ENCODE measurements at regions not wholly inside any gene's neighbourhood (a gene's known extent, or its start where the extent isn't known, plus 50 kb on each side); places are given as distances from the start of the nearest gene placed in this dataset.

GRCh38 chr3:74434406-74434805 lies 180.1 kb downstream of the CNTN3 start:
- no peaks in the 10 kb centered on the region for H3K36me3 ChIP-seq (ENCODE audit: control insufficient read depth in 2 of 2, insufficient read depth in 2 of 2, low read length in 1 of 2)
- no peaks in the 10 kb centered on the region for H3K79me2 ChIP-seq (ENCODE audit: control insufficient read depth, insufficient read depth, low read length)
- DNase-seq (ENCODE audit: low read depth, low spot score) (no peak), FAIRE-seq (no peak), ATAC-seq (no peak)
- H3K4me3 ChIP-seq, result no peak overlapping the region
- no peaks in the 10 kb centered on the region for H3K27me3 ChIP-seq (replicated peaks in 1 of 2; ENCODE audit: control insufficient read depth in 2 of 2, insufficient read depth in 2 of 2, low read length in 1 of 2)
- no peak overlapping the region for H2AFZ ChIP-seq (ENCODE audit: control insufficient read depth, low read depth, low read length)
- ChIA-PET POLR2A (no interaction called here), SMC1A (ENCODE audit: uncharacterized antibody, unreplicated experiment) (no interaction called here), RAD21 (ENCODE audit: unreplicated experiment) (no interaction called here), CTCF (no interaction called here)
- in situ Hi-C loops (cut with MboI) (no loop called here), intact Hi-C loops (cut with micrococcal nuclease; ENCODE audit: unreplicated experiment) (no loop called here)
- no peaks in the 10 kb centered on the region for H4K20me1 ChIP-seq (ENCODE audit: control insufficient read depth, insufficient read depth)
- no peak for TF ChIP-seq DPF2 (IDR thresholded peaks at IDR 0.05)
- TF ChIP-seq NFIC (IDR thresholded peaks at IDR 0.05; ENCODE audit: low read depth, low read length), result no peak
- no peak for TF ChIP-seq IRF4 (IDR thresholded peaks at IDR 0.05; ENCODE audit: low read depth, low read length)
- no peak for TF ChIP-seq ZNF217 (IDR thresholded peaks at IDR 0.05)
- TF ChIP-seq ZBTB4 (CRISPR knock-in tag; IDR thresholded peaks at IDR 0.05), result no peak
- TF ChIP-seq EGR1 (IDR thresholded peaks at IDR 0.05; ENCODE audit: borderline replicate concordance in 1 of 2, low read depth in 2 of 2, low read length in 2 of 2), result no peak
- TF ChIP-seq NR2F1 (conservative IDR thresholded peaks at IDR 0.05), result no peak
- no peaks in the 10 kb centered on the region for H3K4me1 ChIP-seq (ENCODE audit: control insufficient read depth, insufficient read depth, low read length)
- H3K9me3 ChIP-seq (replicated peaks; ENCODE audit: control insufficient read depth, insufficient read depth, low read length), result no peaks in the 10 kb centered on the region
- no peak overlapping the region for H3K27ac ChIP-seq (ENCODE audit: control insufficient read depth, insufficient read depth)
- 0% methylated on average over 2 of the region's 2 CpGs for WGBS (ENCODE audit: insufficient coverage, insufficient replicate concordance, low lambda C conversion rate, missing lambda C conversion rate)
- no TSS peak for BruUV-seq (replicated peaks)
- H3K4me2 ChIP-seq (ENCODE audit: control insufficient read depth, insufficient read depth), result no peak overlapping the region
- H3K9ac ChIP-seq (ENCODE audit: control insufficient read depth, insufficient read depth, low read length), result no peak overlapping the region

All from GM12878 (cell line).